Caco-2 (cell line): ENCODE measurements at regions not wholly inside any gene's neighbourhood (a gene's known extent, or its start where the extent isn't known, plus 50 kb on each side); places are given as distances from the start of the nearest gene placed in this dataset.

ENCODE experiments used
- BruUV-seq: library from RNA; stranded (reverse); fragments of 400-500 nt; replicated peaks from 2 replicates; lab custom pipeline; 2021; lab: Mats Ljungman, UMichigan
- CTCF ChIA-PET: fragments of 300-600 bp; sonication (Branson Sonifier 250); formaldehyde crosslinking; loops from one replicate; lab custom pipeline; 2022; ENCODE audit warnings: antibody characterized with exemption; lab: Charles Lee
- POLR2A ChIA-PET: fragments of 300-600 bp; sonication (Branson Sonifier 250); formaldehyde crosslinking; loops from one replicate; lab custom pipeline; 2022; ENCODE audit warnings: antibody characterized with exemption; lab: Charles Lee
- DNase-seq, 2 experiments: peaks; one replicate each; pipeline versions ENCODE4 v3.0.0 to v3.0.0-alpha.2; 2020 to 2022
- H3K27me3 ChIP-seq: replicated peaks from 2 replicates; pipeline ENCODE4 v1.6.0; 2011; ENCODE audit warnings: low read length; ENCODE audit not compliant: control insufficient read depth, insufficient read depth
- H3K36me3 ChIP-seq: 2 replicates; pipeline ENCODE4 v1.5.1; 2011; ENCODE audit warnings: low read length; ENCODE audit not compliant: control insufficient read depth, insufficient read depth
- H3K4me1 ChIP-seq: fragments of 250-450 bp; sonication (Bioruptor Pico); 2 replicates; pipeline ENCODE4 v1.5.1; 2020; ENCODE audit warnings: mild to moderate bottlenecking
- H3K4me3 ChIP-seq: 2 replicates; pipeline ENCODE4 v1.5.1; 2011; ENCODE audit warnings: low read depth, mild to moderate bottlenecking, control low read depth, low read length
- H3K9me3 ChIP-seq: fragments of 250-450 bp; sonication (Bioruptor Pico); 2 replicates; pipeline ENCODE4 v1.5.1; 2020; ENCODE audit warnings: mild to moderate bottlenecking, moderate library complexity
- H3K27ac Mint-ChIP-seq: one replicate; pipeline ENCODE4 v1.8.0; 2022; ENCODE audit warnings: mixed read lengths; ENCODE audit not compliant: unreplicated experiment
- H3K27me3 Mint-ChIP-seq: one replicate; pipeline ENCODE4 v1.8.0; 2022; ENCODE audit warnings: mixed read lengths; ENCODE audit not compliant: insufficient read depth, unreplicated experiment
- H3K36me3 Mint-ChIP-seq: one replicate; pipeline ENCODE4 v1.8.0; 2022; ENCODE audit warnings: mild to moderate bottlenecking, mixed read lengths; ENCODE audit not compliant: insufficient read depth, unreplicated experiment
- H3K4me1 Mint-ChIP-seq: one replicate; pipeline ENCODE4 v1.8.0; 2022; ENCODE audit warnings: low read depth, mixed read lengths; ENCODE audit not compliant: unreplicated experiment
- H3K4me3 Mint-ChIP-seq: one replicate; pipeline ENCODE4 v1.8.0; 2022; ENCODE audit warnings: mild to moderate bottlenecking, moderate library complexity, mixed read lengths; ENCODE audit not compliant: unreplicated experiment
- H3K9me3 Mint-ChIP-seq: one replicate; pipeline ENCODE4 v1.8.0; 2022; ENCODE audit warnings: mixed read lengths; ENCODE audit not compliant: unreplicated experiment
- CTCF ChIP-seq, 2 experiments: fragments of 200-600 bp in 1 of 2; IDR thresholded peaks; 1 replicate in 1 of 2; 2 replicates in 1 of 2; pipeline versions ENCODE4 v1.5.1 to v1.8.0; 2011 to 2022; ENCODE audit warnings: antibody characterized with exemption in 1 of 2, control low read depth in 1 of 2, inconsistent platforms in 1 of 2, low read depth in 1 of 2, low read length in 1 of 2, mild to moderate bottlenecking in 1 of 2, moderate library complexity in 1 of 2; ENCODE audit not compliant: insufficient read depth in 1 of 2, severe bottlenecking in 1 of 2, unreplicated experiment in 1 of 2
- intact Hi-C: fragments of 100-400 bp; cut with micrococcal nuclease; formaldehyde crosslinking; loops from one replicate; pipeline ENCODE4 v1.10.0; 2022; ENCODE audit not compliant: unreplicated experiment

- no peak for TF ChIP-seq CTCF (IDR thresholded peaks at IDR 0.05; ENCODE audit: insufficient read depth in 1 of 2, low read depth in 1 of 2, low read length in 1 of 2, severe bottlenecking in 1 of 2, unreplicated experiment in 1 of 2)
- DNase-seq = no peak
- Mint-ChIP-seq H3K4me3 (no peak overlapping the region), H3K27ac (no peak overlapping the region), H3K9me3 (peaks cover 27% of the 10 kb centered on the region), H3K27me3 (peaks cover 5% of the 10 kb centered on the region), H3K36me3 (no peaks in the 10 kb centered on the region), H3K4me1 (no peaks in the 10 kb centered on the region)
- CTCF ChIA-PET = interaction anchor here (0.7 kb wide), 1 partner anchor 12 kb away, joined by 3 read pairs; no protein-coding TSS in a partner anchor
- no peaks in the 10 kb centered on the region for H3K9me3 ChIP-seq
- POLR2A ChIA-PET = no interaction called here
- H3K4me3 ChIP-seq = no peak overlapping the region
- intact Hi-C loops = no loop called here
- H3K27me3 ChIP-seq = no peaks in the 10 kb centered on the region
- no peaks in the 10 kb centered on the region for H3K36me3 ChIP-seq
- no peaks in the 10 kb centered on the region for H3K4me1 ChIP-seq
- no TSS peak for BruUV-seq
Measured at GRCh38 chr15:69751566-69751965, 298.9 kb downstream of the RPLP1 start.

DNA sequence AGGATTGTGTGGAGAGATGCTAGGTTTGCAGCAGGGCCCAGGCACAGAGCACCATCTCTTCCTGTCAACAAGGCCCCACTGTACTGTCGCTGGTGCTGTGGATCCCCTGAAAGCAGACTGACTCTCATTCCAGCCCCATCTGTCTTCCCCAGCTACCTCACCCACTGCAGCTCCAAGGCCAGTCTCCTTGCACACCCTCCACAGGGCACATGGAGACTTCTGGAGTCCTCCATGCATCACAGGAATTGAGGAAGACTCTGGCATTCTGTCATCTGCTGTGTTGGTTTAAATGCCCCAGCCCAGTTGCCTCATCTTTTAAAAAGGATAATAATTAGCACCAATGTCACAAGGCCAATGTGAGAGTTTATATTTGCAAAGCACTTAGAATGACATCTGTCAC, 301.2 kb downstream of the RPLP1 start:
- intact Hi-C loops = no loop called here
- no peak for TF ChIP-seq CTCF (IDR thresholded peaks at IDR 0.05; ENCODE audit: insufficient read depth in 1 of 2, low read depth in 1 of 2, low read length in 1 of 2, severe bottlenecking in 1 of 2, unreplicated experiment in 1 of 2)
- CTCF ChIA-PET = no interaction called here

GRCh38 chr15:69754313-69754712, 301.7 kb downstream of the RPLP1 start:
- POLR2A ChIA-PET = no interaction called here
- BruUV-seq = no TSS peak
- DNase-seq = no peak
- Histone ChIP-seq H3K27me3 (no peaks in the 10 kb centered on the region), H3K36me3 (no peaks in the 10 kb centered on the region), H3K4me3 (no peak overlapping the region), H3K4me1 (no peaks in the 10 kb centered on the region), H3K9me3 (no peaks in the 10 kb centered on the region)
- Mint-ChIP-seq H3K4me3 (no peak overlapping the region), H3K27me3 (peaks cover 5% of the 10 kb centered on the region), H3K36me3 (no peaks in the 10 kb centered on the region), H3K4me1 (no peaks in the 10 kb centered on the region), H3K9me3 (peaks cover 27% of the 10 kb centered on the region), H3K27ac (no peak overlapping the region)
- intact Hi-C loops = no loop called here
- TF ChIP-seq CTCF (IDR thresholded peaks at IDR 0.05; ENCODE audit: insufficient read depth in 1 of 2, low read depth in 1 of 2, low read length in 1 of 2, severe bottlenecking in 1 of 2, unreplicated experiment in 1 of 2) = no peak
- CTCF ChIA-PET = no interaction called here

More for the DNA sequence above, 301.2 kb downstream of the RPLP1 start:
- POLR2A ChIA-PET = no interaction called here
- H3K36me3 ChIP-seq = no peaks in the 10 kb centered on the region
- Mint-ChIP-seq H3K4me1 (no peaks in the 10 kb centered on the region), H3K9me3 (peaks cover 27% of the 10 kb centered on the region), H3K27ac (no peak overlapping the region), H3K4me3 (no peak overlapping the region), H3K27me3 (peaks cover 5% of the 10 kb centered on the region), H3K36me3 (no peaks in the 10 kb centered on the region)
- no peak overlapping the region for H3K4me3 ChIP-seq
- no peaks in the 10 kb centered on the region for H3K9me3 ChIP-seq
- no peaks in the 10 kb centered on the region for H3K4me1 ChIP-seq
- H3K27me3 ChIP-seq = no peaks in the 10 kb centered on the region
- no peak for DNase-seq
- BruUV-seq = no TSS peak
